GM04504 (cell line): ENCODE measurements at regions not wholly inside any gene's neighbourhood (a gene's known extent, or its start where the extent isn't known, plus 50 kb on each side); places are given as distances from the start of the nearest gene placed in this dataset.
"Not testable (repeated sequence)": the region's sequence is repeated elsewhere in the genome, so short reads cannot be mapped to it uniquely, and the experiment has no call there.

Experiments
- DNase-seq: peaks from one replicate; pipeline ENCODE4 v3.0.0-alpha.2; 2012; ENCODE audit warnings: low read depth

DNA sequence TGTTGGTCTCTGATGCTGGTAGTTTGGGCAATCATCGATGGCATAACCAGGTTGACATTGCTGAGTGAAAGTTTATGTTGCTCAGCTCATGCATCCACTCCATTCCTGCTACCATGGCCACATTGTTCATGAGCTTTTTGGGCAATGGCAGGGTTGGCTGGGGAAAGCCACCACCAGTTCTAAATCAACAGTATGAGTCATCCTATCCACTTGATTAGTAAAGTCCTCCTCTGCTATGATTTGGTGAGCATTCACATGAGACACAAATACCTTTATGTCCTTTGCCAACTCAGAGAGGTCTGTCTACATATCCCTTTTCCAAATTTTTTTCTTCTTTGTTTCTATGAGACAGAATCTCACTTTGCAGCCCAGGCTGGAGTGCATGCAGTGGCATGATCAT, 129.7 kb upstream of the FBN2 start:
- DNase-seq = no peak

DNA sequence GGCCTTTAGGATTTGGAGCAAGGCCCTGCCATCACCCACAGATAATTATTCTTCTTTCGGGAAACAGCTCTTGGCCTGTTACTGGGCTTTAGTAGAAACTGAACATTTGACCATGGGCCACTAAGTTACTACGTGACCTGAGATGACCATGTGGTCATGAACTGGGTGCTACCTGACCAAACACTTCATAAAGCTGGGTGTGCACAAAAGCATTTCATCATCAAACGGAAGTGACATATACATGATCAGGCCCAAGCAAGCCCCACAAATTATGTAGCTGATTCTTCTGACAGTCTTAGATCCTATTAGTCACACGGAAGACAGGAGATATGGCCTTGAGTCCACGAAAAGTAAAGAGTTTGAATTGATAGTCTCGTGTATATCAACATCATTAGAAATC, 130.9 kb upstream of the FBN2 start:
- no peak for DNase-seq

DNA sequence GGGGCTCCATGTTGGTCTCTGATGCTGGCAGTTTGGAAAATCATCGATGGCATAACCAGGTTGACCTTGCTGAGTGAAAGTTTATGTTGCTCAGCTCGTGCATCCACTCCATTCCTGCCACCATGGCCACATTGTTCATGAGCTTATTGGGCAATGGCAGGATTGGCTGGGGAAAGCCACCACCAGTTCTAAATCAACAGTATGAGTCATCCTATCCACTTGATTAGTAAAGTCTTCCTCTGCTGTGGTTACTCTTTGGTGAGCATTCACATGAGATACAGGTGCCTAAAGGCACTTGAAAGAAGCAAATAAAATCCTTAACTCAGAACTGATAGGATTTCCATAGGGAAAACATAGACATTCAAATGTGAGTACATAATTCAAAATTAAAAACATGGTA, 131.8 kb upstream of the FBN2 start:
- DNase-seq = no peak

DNA sequence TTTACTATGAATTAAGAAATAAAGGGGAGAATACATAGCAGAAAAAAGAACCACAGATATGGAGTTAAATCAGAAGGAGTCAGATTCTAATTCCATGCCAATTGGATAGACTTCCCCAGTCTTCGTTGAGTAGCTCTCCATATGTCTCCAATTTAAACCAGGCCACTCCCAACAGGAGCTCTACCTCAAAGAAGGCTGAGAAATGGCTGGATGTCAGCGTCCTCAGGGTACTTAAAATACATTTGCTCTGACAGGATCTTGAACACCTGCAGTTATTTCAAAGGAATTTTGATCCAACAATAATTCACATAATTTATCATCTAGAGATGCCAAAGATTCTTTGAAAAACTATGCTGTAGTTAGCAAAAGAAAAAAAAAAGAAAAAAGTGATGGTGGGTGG, 133.9 kb upstream of the FBN2 start:
- DNase-seq = no peak

DNA sequence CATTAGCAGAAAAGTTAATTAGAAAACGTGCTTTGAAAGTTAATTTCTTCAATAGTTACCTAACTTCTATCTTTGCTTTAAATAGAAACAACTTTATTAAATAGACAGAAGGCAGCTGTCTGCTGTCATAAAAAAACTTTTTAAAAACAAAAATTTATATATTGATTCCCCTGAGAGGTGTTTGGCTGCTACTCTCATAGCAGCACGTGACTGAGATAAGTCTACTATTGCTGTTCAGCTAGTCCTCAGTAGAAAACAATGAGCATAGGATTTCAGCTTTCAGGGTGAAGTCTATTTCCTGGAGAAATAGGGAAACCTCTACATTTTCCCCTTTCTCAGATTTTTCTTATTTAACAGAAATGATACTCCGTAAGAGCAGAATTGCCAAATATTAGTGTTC, 135.0 kb upstream of the FBN2 start:
- no peak for DNase-seq

DNA sequence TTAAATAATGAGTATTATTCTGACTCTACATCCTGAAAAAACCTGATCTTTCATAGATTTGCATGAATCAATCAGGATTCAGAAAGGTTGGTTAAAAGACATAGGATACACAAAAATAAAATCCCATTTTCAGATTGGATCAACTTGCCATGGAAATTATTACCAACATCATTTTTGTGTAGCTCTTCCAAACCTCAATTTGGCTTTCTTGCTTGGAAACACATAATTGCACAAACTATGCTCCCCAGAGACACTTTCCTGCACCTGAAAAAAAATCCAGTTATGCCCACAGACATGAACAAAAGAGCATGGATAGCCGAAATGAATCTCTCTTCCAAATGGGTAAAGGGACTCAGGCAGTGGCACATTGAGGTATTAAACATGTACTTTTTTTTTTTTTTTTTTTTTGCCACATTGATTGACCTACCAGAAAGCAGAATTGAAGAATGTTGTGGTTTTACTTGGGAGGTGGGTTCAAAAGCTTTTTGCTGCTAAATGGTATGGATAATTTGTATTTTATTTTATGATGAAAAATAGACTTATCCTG, 135.4 kb upstream of the FBN2 start:
- no peak for DNase-seq

DNA sequence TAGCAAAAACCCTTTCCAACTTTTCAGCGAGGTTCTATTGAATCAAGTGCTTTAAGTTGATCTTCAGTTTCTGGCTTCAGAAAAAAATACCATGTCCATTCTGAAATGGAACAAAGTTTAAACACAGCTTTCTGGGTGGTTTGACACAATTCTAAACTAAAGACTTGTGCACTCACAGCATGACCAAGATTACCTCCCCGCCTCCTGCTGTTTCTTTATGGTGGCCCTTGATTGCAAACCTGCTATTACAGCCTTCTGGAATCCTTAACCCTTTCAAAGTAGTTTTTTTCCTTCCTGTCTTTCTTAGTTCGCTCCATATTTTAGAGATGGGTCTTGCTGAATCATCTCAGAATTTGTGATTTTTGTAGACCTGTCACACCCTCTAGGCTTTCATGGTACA, 135.9 kb upstream of the FBN2 start:
- DNase-seq = no peak

DNA sequence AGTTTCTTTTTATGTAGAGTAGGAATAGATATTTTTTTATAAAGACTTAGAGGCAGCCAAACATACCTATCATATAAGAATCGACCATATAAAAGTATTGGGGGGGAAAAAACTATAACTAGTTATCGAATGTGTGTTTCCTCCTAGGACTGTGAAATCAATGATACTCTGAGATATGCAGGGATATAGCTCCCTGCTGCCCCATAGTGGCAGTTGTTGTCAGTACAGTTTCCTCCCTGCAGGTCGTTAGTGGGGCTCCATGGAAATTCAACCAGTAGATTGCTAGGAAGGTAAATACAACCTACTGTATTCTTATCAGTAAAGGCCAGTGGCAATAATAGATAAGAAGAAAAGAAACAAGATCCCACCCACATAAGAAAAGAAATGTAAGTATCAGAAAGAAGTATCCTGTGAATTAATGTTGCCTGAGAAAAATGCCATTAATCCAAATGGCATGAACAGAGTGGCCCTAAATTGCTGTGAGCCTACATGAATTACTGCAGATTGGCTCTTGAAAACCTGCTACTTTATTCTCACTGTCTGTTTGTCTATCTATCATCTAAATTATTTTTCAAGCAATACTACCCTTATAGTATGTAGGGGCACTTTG, 136.9 kb upstream of the FBN2 start:
- no peak for DNase-seq

DNA sequence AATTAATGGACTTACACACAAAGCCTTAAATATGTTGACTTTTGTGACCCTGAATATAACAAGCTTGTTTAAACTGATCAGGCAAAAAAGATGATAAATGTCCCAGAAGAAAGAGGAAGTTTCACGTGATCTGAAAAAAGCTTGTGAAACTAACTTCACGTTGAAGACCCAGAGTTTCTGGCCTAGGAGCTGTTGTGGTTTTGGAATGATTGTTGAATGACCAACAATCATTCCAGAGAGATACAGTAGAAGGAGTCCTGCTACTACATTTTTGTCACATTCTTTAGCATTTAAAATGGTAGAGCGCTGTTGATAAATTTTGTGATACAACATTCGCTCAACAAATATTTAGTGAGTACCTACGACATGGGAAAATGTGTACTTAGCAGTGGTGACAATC, 143.1 kb upstream of the FBN2 start:
- DNase-seq = no peak

DNA sequence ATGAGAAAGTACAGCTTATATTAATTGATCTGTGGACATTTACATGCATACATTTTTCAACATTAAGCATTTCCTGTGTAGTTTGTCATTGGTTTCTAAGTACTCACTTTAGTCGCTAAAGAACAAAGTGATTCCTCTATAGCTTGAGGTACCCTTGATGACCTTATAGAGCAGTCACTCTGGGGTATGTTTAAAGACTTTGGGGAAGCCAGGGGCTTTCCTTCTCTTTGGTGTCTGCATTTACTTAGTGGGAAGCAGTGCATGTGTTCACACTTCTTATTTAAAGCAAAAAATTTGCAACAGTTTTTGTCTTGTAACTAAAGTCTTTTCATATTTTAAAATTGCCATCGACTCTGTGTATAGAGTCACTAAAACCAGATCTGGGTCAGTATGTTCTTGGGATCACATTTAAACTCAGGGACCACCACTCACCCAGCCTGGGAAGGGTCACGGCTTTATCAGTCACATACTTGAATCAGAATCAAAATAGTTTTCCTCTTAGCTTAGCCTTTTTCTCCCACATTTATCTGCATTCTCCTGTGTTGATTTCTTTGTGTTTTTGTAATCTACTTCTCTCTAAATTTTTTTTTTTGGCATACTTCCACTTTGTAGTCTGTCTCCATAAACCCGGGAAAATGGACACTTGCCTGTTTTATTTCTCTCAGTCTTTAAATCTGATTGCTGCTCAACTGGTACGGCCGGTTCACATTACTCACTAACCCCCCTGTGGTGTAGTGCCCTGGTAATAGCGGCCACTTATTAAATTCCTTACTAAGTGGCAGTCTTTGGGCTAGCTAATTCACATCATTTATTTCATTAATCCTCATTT, 143.9 kb upstream of the FBN2 start:
- no peak for DNase-seq

DNA sequence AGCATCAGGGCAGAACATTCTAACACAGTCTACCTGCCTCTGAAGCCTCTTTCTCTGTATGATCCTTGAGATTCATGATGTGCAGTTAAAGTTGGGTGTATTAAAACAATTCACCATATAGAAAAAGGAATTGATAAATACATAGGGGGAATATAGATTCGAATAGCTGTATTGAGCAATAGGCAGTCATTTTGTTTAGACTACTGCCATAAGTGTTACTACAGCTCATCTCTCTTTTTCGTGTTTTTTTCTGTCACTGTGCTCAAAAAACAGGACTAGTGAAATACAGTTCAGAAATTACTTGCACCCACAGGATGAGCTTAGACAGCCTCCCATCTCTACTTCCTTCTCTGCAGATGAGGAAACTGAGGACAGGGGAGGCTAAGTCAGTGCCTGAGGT, 144.6 kb upstream of the FBN2 start:
- no peak for DNase-seq

DNA sequence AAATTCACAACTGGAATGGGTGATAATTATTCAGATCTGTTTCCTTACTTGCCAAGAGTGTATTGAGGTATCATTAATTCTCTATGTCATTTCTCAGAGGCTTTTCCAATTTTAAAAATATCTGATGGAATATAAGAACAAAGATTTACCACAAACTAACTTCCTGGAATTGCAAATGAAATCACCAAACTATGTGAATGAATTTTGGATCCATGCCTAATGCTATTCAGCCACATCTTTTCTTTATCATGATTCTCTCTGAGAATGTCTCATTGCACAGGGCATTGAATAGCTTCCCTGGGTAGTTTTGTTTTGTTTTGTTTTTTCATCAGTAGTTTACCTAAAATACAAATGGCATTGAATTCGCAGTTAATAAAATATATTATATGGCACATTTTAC, 146.9 kb upstream of the FBN2 start:
- no peak for DNase-seq

DNA sequence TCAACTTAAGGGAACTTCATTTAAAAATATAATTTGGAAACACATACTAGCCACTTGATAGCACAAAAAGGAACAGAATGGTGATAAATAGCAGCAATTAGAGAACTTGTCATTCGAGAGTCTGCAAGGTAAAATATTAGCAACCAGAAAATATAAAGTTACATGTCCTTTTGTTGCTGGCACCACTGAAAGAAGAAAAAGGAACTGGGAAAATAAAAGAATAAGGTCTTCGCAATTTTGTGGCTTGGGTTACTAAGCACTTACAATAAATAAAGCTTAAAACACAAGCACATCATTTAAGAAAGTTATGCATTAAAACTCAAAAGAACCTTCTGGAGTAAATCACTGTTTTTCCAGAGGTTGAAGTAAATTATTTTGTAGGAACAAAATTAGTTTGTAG, 149.9 kb upstream of the FBN2 start:
- no peak for DNase-seq

DNA sequence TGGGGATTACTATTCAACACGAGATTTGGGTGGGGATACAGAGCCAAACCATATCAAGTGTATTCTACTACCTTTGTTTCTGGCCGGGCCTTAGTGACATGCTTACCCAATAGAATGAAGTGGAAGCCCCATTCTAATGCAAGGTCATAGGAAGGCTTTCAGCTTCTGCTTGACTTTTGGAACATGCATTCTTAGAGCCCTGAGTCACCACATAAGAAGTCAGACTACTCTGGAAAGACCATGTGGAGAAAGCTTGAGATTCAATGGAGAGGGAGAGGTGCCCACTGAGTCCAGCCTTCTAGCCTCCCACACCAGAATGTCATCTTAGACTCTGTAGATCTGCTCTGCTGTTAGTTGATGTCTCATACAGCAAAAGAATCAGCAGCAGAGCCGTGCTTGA, 155.7 kb upstream of the FBN2 start:
- DNase-seq = no peak

DNA sequence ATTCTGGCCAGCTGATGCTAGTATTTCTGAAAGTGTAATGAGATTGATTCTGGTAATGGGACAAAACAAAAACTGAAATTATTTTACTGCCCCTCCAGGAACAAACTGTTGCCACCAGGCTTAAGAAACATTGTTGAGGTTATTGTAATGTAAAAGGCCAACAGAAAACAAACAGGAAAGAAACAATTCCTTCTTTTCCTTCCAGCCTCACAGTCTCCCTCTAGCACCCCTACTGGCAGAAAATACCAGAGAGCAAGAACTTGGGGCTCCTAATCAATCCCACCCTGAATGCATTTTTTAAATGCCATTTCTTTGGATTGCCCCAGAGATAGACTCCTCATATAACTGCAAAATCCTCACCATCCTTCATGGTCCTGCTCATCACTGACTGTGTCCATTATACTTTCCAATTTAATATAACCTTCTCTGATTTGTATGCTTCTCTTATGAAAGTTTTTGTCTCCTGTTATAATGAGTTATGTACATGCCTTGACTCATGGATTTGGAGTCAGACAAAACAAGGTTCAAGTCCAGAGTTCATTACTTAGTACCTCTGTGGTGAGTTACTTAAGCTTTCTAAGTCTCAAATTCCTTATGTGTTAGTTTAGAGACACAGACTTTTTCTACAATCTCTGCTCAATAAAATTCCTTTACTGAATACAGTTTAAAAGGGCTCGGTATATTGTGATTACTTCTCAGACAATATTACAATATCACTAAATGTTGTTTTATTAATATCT, 157.9 kb upstream of the FBN2 start:
- DNase-seq = no peak

DNA sequence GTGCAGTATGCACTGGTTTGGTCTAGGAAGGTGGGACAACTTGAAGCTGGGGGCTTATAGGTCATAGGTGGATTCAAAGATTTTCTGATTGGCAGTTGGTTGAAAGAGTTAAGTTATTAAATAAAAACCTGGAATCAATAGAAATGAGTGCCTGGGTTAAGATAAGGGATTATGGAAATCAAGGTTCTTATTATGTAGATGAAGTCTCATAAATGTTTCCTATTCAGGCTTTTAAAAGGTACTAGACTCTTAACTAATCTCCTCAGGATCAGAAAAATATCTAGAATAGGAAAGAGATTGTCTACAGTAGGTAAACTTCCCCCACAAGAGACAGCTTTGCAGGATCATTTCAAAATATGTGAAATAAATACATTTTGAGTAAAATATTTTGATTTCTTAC, 163.3 kb upstream of the FBN2 start:
- DNase-seq = no peak

DNA sequence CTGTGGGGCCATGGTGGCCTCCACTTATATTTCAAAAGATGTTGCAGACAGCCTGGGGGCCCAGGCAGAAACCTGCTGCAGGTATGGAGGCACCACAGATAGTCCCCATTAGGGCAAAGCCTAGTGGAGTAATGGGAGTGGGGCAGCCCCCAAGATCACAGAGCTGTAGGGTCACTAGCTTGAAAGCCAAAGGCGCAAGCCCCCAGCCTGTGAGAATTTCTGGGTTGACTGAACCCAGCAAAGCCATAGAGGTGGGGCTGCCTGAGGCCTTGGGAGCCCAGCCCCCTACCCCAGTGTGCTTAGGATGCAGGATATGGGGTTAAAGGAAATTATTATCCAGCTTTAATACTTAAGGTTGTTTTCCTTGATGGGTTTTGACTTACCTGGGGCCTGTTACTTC, 165.3 kb upstream of the FBN2 start:
- no peak for DNase-seq

DNA sequence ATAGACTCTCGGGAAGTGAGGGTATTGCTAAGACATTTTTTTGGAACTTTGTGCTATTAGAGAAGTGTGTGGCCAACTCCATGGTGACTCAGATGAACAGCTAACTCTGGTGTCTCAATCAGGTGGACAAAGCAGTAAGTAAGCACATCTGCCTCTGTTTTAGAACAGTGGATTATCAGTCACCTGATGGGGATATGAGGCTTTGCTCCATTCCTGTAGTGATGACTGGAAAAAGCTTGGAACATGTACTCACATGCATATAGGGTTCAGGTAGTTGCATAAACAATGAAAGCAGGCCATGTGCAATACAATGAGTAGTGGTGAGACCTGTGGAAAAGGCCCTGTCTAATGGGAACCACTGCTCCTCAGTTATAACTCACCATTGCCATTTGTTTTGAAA, 168.2 kb upstream of the FBN2 start:
- DNase-seq = no peak

DNA sequence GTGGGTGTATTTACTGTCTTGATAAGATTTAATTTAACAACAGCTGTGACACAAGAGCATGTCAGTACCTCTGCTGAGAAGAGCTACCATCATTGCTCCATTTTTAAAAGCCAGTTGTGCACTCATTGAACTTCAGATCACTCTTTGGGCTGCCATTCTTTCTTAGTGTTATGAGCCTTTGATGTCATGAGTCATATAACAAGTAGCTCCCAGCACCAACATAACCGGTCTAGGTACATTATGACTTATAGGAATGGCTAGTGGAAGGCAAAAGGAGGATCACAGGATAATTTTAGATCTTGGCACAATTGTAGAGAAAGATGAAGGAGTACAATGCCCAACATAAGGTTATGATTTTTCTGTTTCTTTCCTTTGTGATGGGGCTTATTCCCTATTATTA, 170.8 kb upstream of the FBN2 start:
- no peak for DNase-seq

DNA sequence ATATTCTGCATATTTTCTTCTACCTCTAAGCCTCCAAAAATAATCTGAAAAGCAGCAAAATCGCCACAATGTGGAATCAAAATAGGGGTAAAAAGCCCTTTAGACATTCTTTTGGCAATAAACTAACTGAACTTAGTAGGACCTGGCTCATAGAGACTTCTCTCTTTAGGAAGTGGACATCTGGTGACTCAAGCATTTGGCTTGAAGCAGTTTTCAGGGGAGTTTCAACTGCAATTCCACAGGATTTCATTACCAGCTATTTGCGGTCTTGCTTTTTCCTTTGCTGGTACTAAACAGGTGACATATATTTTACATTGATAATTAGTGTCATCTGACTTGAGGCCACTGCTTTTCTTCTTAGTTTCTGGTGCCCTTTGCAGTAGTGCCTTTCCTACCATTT, 173.2 kb upstream of the FBN2 start:
- DNase-seq = no peak

DNA sequence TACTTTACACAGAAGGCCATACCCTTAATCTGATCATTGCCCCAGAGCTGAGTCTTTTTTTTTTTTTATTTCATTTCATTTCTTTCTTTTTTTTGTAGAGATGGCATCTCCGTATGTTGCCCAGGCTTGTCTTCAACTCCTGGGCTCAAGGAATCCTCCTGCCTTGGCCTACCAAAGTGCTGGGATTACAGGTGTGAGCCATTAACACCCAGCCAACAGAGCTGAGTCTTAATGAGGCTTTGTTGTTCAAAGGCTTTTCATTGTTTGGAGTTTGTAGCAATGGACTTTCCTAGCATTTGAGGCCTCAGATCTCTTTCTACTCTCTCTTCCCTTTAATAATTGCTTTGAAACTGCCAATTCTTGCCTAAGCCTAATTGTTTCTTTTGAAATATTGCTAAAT, 176.5 kb upstream of the FBN2 start:
- DNase-seq = no peak

DNA sequence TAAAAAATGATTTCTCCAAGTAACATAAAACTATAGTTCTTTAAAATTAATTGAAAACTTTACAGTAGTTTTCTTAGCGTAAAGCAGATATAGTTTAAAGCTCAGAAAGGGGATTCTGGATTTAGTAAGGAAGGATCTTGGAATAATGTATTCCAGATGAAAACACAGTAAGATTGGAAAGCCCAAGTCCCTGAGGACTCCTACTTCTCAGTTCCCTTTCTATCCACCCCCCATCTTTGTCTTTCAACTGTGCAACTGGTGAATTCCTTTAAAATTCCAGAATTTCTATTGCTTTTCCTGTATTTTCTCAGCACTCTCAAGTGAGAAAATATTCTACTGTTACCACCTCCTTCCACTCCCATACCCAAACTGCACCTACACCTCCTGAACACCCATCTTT, 184.5 kb upstream of the FBN2 start:
- no peak for DNase-seq

DNA sequence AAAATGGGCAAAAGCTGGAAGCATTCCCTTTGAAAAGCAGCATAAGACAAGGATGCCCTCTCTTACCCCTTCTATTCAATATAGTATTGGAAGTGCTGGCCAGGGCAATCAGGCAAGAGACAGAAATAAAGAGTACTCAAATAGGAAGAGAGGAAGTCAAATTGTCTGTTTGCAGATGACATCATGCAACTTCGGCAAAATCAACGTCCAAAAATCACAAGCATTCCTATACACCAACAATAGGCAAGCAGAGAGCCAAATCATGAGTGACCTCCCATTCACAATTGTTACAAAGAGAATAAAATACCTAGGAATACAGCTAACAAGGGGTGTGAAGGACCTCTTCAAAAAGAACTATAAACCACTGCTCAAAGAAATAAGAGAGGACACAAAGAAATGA, 192.0 kb upstream of the FBN2 start:
- DNase-seq = not testable (repeated sequence)
